ENCODE measurements at regions not wholly inside any gene's neighbourhood (a gene's known extent, or its start where the extent isn't known, plus 50 kb on each side); places are given as distances from the start of the nearest gene placed in this dataset.
"Not testable (repeated sequence)": the region's sequence is repeated elsewhere in the genome, so short reads cannot be mapped to it uniquely, and the experiment has no call there.

- Histone ChIP-seq H3K9me3 (ENCODE audit: control insufficient read depth in 2 of 3, low read length in 3 of 3) (no peaks in the 10 kb centered on the region), H3K36me3 (ENCODE audit: control insufficient read depth in 2 of 3, insufficient read depth in 3 of 3, low read length in 3 of 3) (no peaks in the 10 kb centered on the region), H3K27me3 (ENCODE audit: control insufficient read depth in 2 of 2, insufficient read depth in 2 of 2, low read length in 2 of 2) (no peaks in the 10 kb centered on the region), H3K4me1 (ENCODE audit: control insufficient read depth in 2 of 2, insufficient read depth in 2 of 2, low read length in 2 of 2) (no peaks in the 10 kb centered on the region), H3K27ac (ENCODE audit: low read depth, low read length) (no peak overlapping the region), H3K4me3 (ENCODE audit: low read length) (no peak overlapping the region)
- peaks cover 4 to 19% (median 7%) of the 10 kb centered on the region in 11 donors for H3K9me3 Mint-ChIP-seq
- intact Hi-C loops (cut with micrococcal nuclease), result no loop called here
- no peaks in the 10 kb centered on the region for H3K27me3 Mint-ChIP-seq
- CTCF ChIA-PET, result no interaction called here
- H3K27ac Mint-ChIP-seq, result no peak overlapping the region
- H3K4me1 Mint-ChIP-seq, result no peaks in the 10 kb centered on the region
- POLR2A ChIA-PET, result no interaction called here
- DNase-seq (no peak), ATAC-seq (no peak)
- H3K4me3 Mint-ChIP-seq, result no peak overlapping the region
- no peaks in the 10 kb centered on the region for H3K36me3 Mint-ChIP-seq
Measured at GRCh38 chr6:114941078-114941477, 598.3 kb upstream of the HS3ST5 start.

DNA sequence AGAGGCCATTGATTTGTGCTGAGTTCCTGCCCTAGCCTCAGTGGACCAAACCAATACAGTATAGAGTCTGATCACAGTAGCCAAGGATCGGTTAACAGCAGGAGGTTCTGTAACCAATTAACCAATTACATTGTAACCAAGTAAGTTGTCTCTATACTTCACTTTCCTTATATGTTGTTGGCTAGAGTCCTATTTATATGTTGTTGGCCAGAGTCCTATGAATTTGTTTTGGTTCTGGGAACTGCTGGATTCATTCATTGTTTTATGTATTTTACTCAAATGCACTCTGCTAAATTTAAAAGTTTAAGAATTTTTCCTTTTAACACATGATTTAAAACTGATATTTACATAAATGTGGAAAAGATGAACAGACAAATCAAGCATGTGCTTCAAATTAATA, 597.4 kb upstream of the HS3ST5 start:
- no peaks in the 10 kb centered on the region for H3K4me1 Mint-ChIP-seq
- no peak overlapping the region for H3K4me3 Mint-ChIP-seq
- H3K27me3 Mint-ChIP-seq, result no peaks in the 10 kb centered on the region
- ChIA-PET CTCF (no interaction called here), POLR2A (no interaction called here)
- ATAC-seq (no peak), DNase-seq (no peak)
- no peak overlapping the region for H3K27ac Mint-ChIP-seq
- H3K9me3 Mint-ChIP-seq, result peaks cover 4 to 21% (median 8%) of the 10 kb centered on the region in 11 donors
- H3K36me3 ChIP-seq (ENCODE audit: control insufficient read depth in 2 of 3, insufficient read depth in 3 of 3, low read length in 3 of 3), result no peaks in the 10 kb centered on the region
- H3K9me3 ChIP-seq (ENCODE audit: control insufficient read depth in 2 of 3, low read length in 3 of 3), result no peaks in the 10 kb centered on the region
- H3K27me3 ChIP-seq (ENCODE audit: control insufficient read depth in 2 of 2, insufficient read depth in 2 of 2, low read length in 2 of 2), result no peaks in the 10 kb centered on the region
- H3K36me3 Mint-ChIP-seq, result no peaks in the 10 kb centered on the region
- no peak overlapping the region for H3K27ac ChIP-seq (ENCODE audit: low read depth, low read length)
- H3K4me1 ChIP-seq (ENCODE audit: control insufficient read depth in 2 of 2, insufficient read depth in 2 of 2, low read length in 2 of 2), result no peaks in the 10 kb centered on the region
- intact Hi-C loops (cut with micrococcal nuclease), result no loop called here
- H3K4me3 ChIP-seq (ENCODE audit: low read length), result no peak overlapping the region

DNA sequence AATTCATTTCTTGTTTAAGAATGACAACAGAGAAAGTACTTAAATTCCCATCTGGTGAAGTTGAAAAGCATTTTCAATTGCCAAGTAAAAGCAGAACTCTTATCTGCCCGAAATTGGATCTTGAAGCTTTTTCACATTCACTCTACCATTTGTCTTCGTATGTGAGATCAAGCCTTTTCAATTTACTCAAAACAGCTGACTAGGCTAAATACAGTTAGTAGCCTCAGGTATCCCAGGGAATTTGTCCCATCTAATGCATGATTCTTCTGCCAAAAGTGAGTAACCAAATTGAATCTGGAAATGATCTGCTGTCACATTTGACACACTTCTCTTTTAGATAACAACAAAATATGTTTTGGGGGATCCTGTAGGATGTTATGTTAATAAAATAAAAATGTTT, 596.8 kb upstream of the HS3ST5 start:
- no peaks in the 10 kb centered on the region for H3K27me3 Mint-ChIP-seq
- Histone ChIP-seq H3K4me3 (ENCODE audit: low read length) (no peak overlapping the region), H3K27me3 (ENCODE audit: control insufficient read depth in 2 of 2, insufficient read depth in 2 of 2, low read length in 2 of 2) (no peaks in the 10 kb centered on the region), H3K27ac (ENCODE audit: low read depth, low read length) (no peak overlapping the region), H3K9me3 (ENCODE audit: control insufficient read depth in 2 of 3, low read length in 3 of 3) (no peaks in the 10 kb centered on the region), H3K4me1 (ENCODE audit: control insufficient read depth in 2 of 2, insufficient read depth in 2 of 2, low read length in 2 of 2) (no peaks in the 10 kb centered on the region), H3K36me3 (ENCODE audit: control insufficient read depth in 2 of 3, insufficient read depth in 3 of 3, low read length in 3 of 3) (no peaks in the 10 kb centered on the region)
- ChIA-PET CTCF (no interaction called here), POLR2A (no interaction called here)
- no peak for DNase-seq
- peaks cover 4 to 18% (median 8%) of the 10 kb centered on the region in 11 donors for H3K9me3 Mint-ChIP-seq
- no peak overlapping the region for H3K4me3 Mint-ChIP-seq
- no peak overlapping the region for H3K27ac Mint-ChIP-seq
- H3K36me3 Mint-ChIP-seq, result no peaks in the 10 kb centered on the region
- intact Hi-C loops (cut with micrococcal nuclease), result no loop called here
- H3K4me1 Mint-ChIP-seq, result no peaks in the 10 kb centered on the region
- ATAC-seq, result no peak

DNA sequence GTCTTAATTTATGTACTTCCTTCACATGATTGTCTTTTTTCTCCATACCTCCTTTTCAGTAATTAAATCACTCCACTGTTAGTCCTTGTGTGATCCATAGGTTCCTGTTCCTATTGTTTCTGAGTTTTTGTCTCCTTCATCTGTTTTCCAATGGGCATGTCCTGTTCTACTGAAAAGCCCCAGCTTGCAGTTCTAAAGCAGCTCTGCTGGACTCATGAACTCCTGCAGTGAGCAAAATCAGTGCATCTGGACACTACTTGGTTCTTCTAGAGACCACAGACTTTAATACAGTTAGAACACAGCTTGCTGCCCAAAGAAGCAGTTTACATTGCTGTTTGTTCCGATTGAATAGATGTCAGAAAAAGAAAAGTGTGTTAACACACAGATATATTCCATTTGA, 593.3 kb upstream of the HS3ST5 start:
- H3K36me3 Mint-ChIP-seq, result no peaks in the 10 kb centered on the region
- no peak for ATAC-seq
- H3K27ac Mint-ChIP-seq, result no peak overlapping the region
- no peak for DNase-seq
- H3K36me3 ChIP-seq (ENCODE audit: control insufficient read depth in 2 of 3, insufficient read depth in 3 of 3, low read length in 3 of 3), result no peaks in the 10 kb centered on the region
- no peak overlapping the region for H3K27ac ChIP-seq (ENCODE audit: low read depth, low read length)
- no peak overlapping the region for H3K4me3 Mint-ChIP-seq
- no peaks in the 10 kb centered on the region for H3K4me1 Mint-ChIP-seq
- H3K9me3 Mint-ChIP-seq, result peaks cover 0 to 14% (median 6%) of the 10 kb centered on the region in 11 donors
- no peaks in the 10 kb centered on the region for H3K27me3 Mint-ChIP-seq
- ChIA-PET CTCF (no interaction called here), POLR2A (no interaction called here)
- H3K4me3 ChIP-seq (ENCODE audit: low read length), result no peak overlapping the region
- no peaks in the 10 kb centered on the region for H3K4me1 ChIP-seq (ENCODE audit: control insufficient read depth in 2 of 2, insufficient read depth in 2 of 2, low read length in 2 of 2)
- no peaks in the 10 kb centered on the region for H3K27me3 ChIP-seq (ENCODE audit: control insufficient read depth in 2 of 2, insufficient read depth in 2 of 2, low read length in 2 of 2)
- no peaks in the 10 kb centered on the region for H3K9me3 ChIP-seq (ENCODE audit: control insufficient read depth in 2 of 3, low read length in 3 of 3)
- intact Hi-C loops (cut with micrococcal nuclease), result no loop called here

GRCh38 chr6:114934079-114934478, 591.3 kb upstream of the HS3ST5 start:
- Histone ChIP-seq H3K9me3 (ENCODE audit: control insufficient read depth in 2 of 3, low read length in 3 of 3) (no peaks in the 10 kb centered on the region), H3K27ac (ENCODE audit: low read depth, low read length) (no peak overlapping the region), H3K36me3 (ENCODE audit: control insufficient read depth in 2 of 3, insufficient read depth in 3 of 3, low read length in 3 of 3) (no peaks in the 10 kb centered on the region), H3K4me1 (ENCODE audit: control insufficient read depth in 2 of 2, insufficient read depth in 2 of 2, low read length in 2 of 2) (no peaks in the 10 kb centered on the region), H3K4me3 (ENCODE audit: low read length) (no peak overlapping the region), H3K27me3 (ENCODE audit: control insufficient read depth in 2 of 2, insufficient read depth in 2 of 2, low read length in 2 of 2) (no peaks in the 10 kb centered on the region)
- no peak overlapping the region for H3K27ac Mint-ChIP-seq
- DNase-seq (no peak), ATAC-seq (no peak)
- H3K9me3 Mint-ChIP-seq, result peaks cover 0 to 20% (median 6%) of the 10 kb centered on the region in 11 donors
- ChIA-PET CTCF (no interaction called here), POLR2A (no interaction called here)
- no peak overlapping the region for H3K4me3 Mint-ChIP-seq
- no peaks in the 10 kb centered on the region for H3K36me3 Mint-ChIP-seq
- intact Hi-C loops (cut with micrococcal nuclease), result no loop called here
- no peaks in the 10 kb centered on the region for H3K4me1 Mint-ChIP-seq
- no peaks in the 10 kb centered on the region for H3K27me3 Mint-ChIP-seq

DNA sequence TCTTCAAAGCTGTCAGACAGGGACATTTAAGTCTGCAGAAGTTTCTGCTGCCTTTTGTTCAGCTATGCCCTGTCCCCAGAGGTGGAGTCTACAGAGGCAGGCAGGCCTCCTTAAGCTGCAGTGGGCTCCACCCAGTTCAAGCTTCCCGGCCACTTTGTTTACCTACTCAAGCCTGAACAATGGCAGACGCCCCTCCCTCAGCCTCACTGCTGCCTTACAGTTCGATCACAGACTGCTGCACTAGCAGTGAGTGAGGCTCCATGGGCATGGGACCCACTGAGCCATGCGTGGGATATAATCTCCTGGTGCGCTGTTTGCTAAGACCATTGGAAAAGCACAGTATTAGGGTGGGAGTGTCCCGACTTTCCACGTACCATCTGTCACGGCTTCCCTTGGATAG, 585.9 kb upstream of the HS3ST5 start:
- intact Hi-C loops (cut with micrococcal nuclease); H3K36me3 ChIP-seq (ENCODE audit: control insufficient read depth in 2 of 3, insufficient read depth in 3 of 3, low read length in 3 of 3); POLR2A ChIA-PET; CTCF ChIA-PET; H3K9me3 ChIP-seq (ENCODE audit: control insufficient read depth in 2 of 3, low read length in 3 of 3); H3K27me3 ChIP-seq (ENCODE audit: control insufficient read depth in 2 of 2, insufficient read depth in 2 of 2, low read length in 2 of 2); H3K4me1 ChIP-seq (ENCODE audit: control insufficient read depth in 2 of 2, insufficient read depth in 2 of 2, low read length in 2 of 2); H3K27ac Mint-ChIP-seq; ATAC-seq; H3K4me3 Mint-ChIP-seq; H3K27me3 Mint-ChIP-seq; H3K4me1 Mint-ChIP-seq; H3K36me3 Mint-ChIP-seq; H3K4me3 ChIP-seq (ENCODE audit: low read length); DNase-seq; H3K27ac ChIP-seq (ENCODE audit: low read depth, low read length): not testable (repeated sequence)
- H3K9me3 Mint-ChIP-seq, result peaks cover 4 to 34% (median 11%) of the 10 kb centered on the region in 11 donors

GRCh38 chr6:114906096-114906495, 563.3 kb upstream of the HS3ST5 start:
- peaks cover 0 to 9% (median 3%) of the 10 kb centered on the region in 11 donors for H3K9me3 Mint-ChIP-seq
- H3K4me3 Mint-ChIP-seq, result no peak overlapping the region
- no peak for DNase-seq
- CTCF ChIA-PET, result no interaction called here
- Histone ChIP-seq H3K9me3 (ENCODE audit: control insufficient read depth in 2 of 3, low read length in 3 of 3) (no peaks in the 10 kb centered on the region), H3K36me3 (ENCODE audit: control insufficient read depth in 2 of 3, insufficient read depth in 3 of 3, low read length in 3 of 3) (no peaks in the 10 kb centered on the region), H3K4me1 (ENCODE audit: control insufficient read depth in 2 of 2, insufficient read depth in 2 of 2, low read length in 2 of 2) (no peaks in the 10 kb centered on the region), H3K27ac (ENCODE audit: low read depth, low read length) (no peak overlapping the region), H3K27me3 (ENCODE audit: control insufficient read depth in 2 of 2, insufficient read depth in 2 of 2, low read length in 2 of 2) (no peaks in the 10 kb centered on the region), H3K4me3 (ENCODE audit: low read length) (no peak overlapping the region)
- H3K36me3 Mint-ChIP-seq, result no peaks in the 10 kb centered on the region
- POLR2A ChIA-PET, result no interaction called here
- intact Hi-C loops (cut with micrococcal nuclease), result no loop called here
- peaks cover 0 to 1% (median 0%) of the 10 kb centered on the region in 7 donors for H3K4me1 Mint-ChIP-seq
- no peak for ATAC-seq
- no peak overlapping the region for H3K27ac Mint-ChIP-seq
- no peaks in the 10 kb centered on the region for H3K27me3 Mint-ChIP-seq

Data from naive thymus-derived CD4-positive, alpha-beta T cell (primary cell).